Osteocyte (in vitro differentiated cells): ENCODE measurements at regions not wholly inside any gene's neighbourhood (a gene's known extent, or its start where the extent isn't known, plus 50 kb on each side); places are given as distances from the start of the nearest gene placed in this dataset.
"Not testable (repeated sequence)": the region's sequence is repeated elsewhere in the genome, so short reads cannot be mapped to it uniquely, and the experiment has no call there.

Experiments
- DNase-seq: peaks from one replicate; pipeline ENCODE4 v3.0.0; 2021; ENCODE audit warnings: mixed read lengths; ENCODE audit not compliant: unreplicated experiment; ENCODE audit errors: extremely low spot score
- H3K27ac Mint-ChIP-seq: one replicate; pipeline ENCODE4 v1.8.0; 2021; ENCODE audit warnings: mild to moderate bottlenecking, mixed read lengths; ENCODE audit not compliant: unreplicated experiment
- H3K27me3 Mint-ChIP-seq: one replicate; pipeline ENCODE4 v1.8.0; 2021; ENCODE audit warnings: mixed read lengths; ENCODE audit not compliant: unreplicated experiment
- H3K36me3 Mint-ChIP-seq: one replicate; pipeline ENCODE4 v1.8.0; 2021; ENCODE audit warnings: mixed read lengths; ENCODE audit not compliant: unreplicated experiment
- H3K4me1 Mint-ChIP-seq: one replicate; pipeline ENCODE4 v1.8.0; 2021; ENCODE audit warnings: mixed read lengths; ENCODE audit not compliant: unreplicated experiment
- H3K4me3 Mint-ChIP-seq: one replicate; pipeline ENCODE4 v1.8.0; 2021; ENCODE audit warnings: mild to moderate bottlenecking, moderate library complexity, mixed read lengths; ENCODE audit not compliant: unreplicated experiment
- H3K9me3 Mint-ChIP-seq: one replicate; pipeline ENCODE4 v1.8.0; 2021; ENCODE audit warnings: mixed read lengths; ENCODE audit not compliant: unreplicated experiment
- CTCF ChIP-seq: fragments of 200-600 bp; sonication (generic); IDR thresholded peaks from 2 replicates; pipeline ENCODE4 v1.5.0; 2021; ENCODE audit warnings: antibody characterized with exemption, mild to moderate bottlenecking, moderate library complexity

- no peaks in the 10 kb centered on the region for H3K27me3 Mint-ChIP-seq
- H3K27ac Mint-ChIP-seq: no peak overlapping the region
- DNase-seq: no peak
- no peaks in the 10 kb centered on the region for H3K9me3 Mint-ChIP-seq
- H3K4me1 Mint-ChIP-seq: peaks cover 4% of the 10 kb centered on the region
- H3K36me3 Mint-ChIP-seq: no peaks in the 10 kb centered on the region
- no peak for TF ChIP-seq CTCF
- H3K4me3 Mint-ChIP-seq: no peak overlapping the region
Observed at GRCh38 chr7:12926206-12926605, 238.8 kb downstream of the ARL4A start.

- no peak overlapping the region for H3K27ac Mint-ChIP-seq
- H3K4me3 Mint-ChIP-seq: no peak overlapping the region
- no peaks in the 10 kb centered on the region for H3K27me3 Mint-ChIP-seq
- H3K36me3 Mint-ChIP-seq: no peaks in the 10 kb centered on the region
- no peak for DNase-seq
- TF ChIP-seq CTCF: no peak
- no peaks in the 10 kb centered on the region for H3K9me3 Mint-ChIP-seq
- H3K4me1 Mint-ChIP-seq: peaks cover 4% of the 10 kb centered on the region
Observed at GRCh38 chr7:12927635-12928434, 240.4 kb downstream of the ARL4A start.

- Mint-ChIP-seq H3K36me3 (no peaks in the 10 kb centered on the region), H3K4me1 (peaks cover 4% of the 10 kb centered on the region), H3K9me3 (no peaks in the 10 kb centered on the region), H3K27me3 (no peaks in the 10 kb centered on the region), H3K4me3 (no peak overlapping the region), H3K27ac (no peak overlapping the region)
- TF ChIP-seq CTCF: no peak
- no peak for DNase-seq
Observed at GRCh38 chr7:12929476-12930140, 242.2 kb downstream of the ARL4A start.

- H3K36me3 Mint-ChIP-seq: no peaks in the 10 kb centered on the region
- no peak overlapping the region for H3K4me3 Mint-ChIP-seq
- no peak for DNase-seq
- H3K4me1 Mint-ChIP-seq: peaks cover 4% of the 10 kb centered on the region
- H3K27me3 Mint-ChIP-seq: no peaks in the 10 kb centered on the region
- no peak for TF ChIP-seq CTCF
- no peak overlapping the region for H3K27ac Mint-ChIP-seq
- no peaks in the 10 kb centered on the region for H3K9me3 Mint-ChIP-seq
Observed at GRCh38 chr7:12930534-12930933, 243.1 kb downstream of the ARL4A start.

GRCh38 chr7:12931465-12931864, 244.0 kb downstream of the ARL4A start:
- not testable (repeated sequence) for H3K36me3 Mint-ChIP-seq, DNase-seq, H3K27me3 Mint-ChIP-seq, H3K4me3 Mint-ChIP-seq, H3K4me1 Mint-ChIP-seq, H3K27ac Mint-ChIP-seq, H3K9me3 Mint-ChIP-seq
